ENCODE measurements at regions not wholly inside any gene's neighbourhood (a gene's known extent, or its start where the extent isn't known, plus 50 kb on each side); places are given as distances from the start of the nearest gene placed in this dataset.

GRCh38 chr5:67644221-67644920, 447.8 kb upstream of the CD180 start:
- no peak for DNase-seq
- TF ChIP-seq CTCF (IDR thresholded peaks at IDR 0.05; ENCODE audit: low read depth, low read length): no peak
- H3K27me3 ChIP-seq (ENCODE audit: insufficient read depth, low read depth, severe bottlenecking): no peaks in the 10 kb centered on the region
- H3K9me3 ChIP-seq (ENCODE audit: severe bottlenecking): peaks cover 4% of the 10 kb centered on the region
- no peaks in the 10 kb centered on the region for H3K36me3 ChIP-seq
- H3K4me3 ChIP-seq (ENCODE audit: low read depth, low read length): no peak overlapping the region
- H3K27ac ChIP-seq: no peak overlapping the region

DNA sequence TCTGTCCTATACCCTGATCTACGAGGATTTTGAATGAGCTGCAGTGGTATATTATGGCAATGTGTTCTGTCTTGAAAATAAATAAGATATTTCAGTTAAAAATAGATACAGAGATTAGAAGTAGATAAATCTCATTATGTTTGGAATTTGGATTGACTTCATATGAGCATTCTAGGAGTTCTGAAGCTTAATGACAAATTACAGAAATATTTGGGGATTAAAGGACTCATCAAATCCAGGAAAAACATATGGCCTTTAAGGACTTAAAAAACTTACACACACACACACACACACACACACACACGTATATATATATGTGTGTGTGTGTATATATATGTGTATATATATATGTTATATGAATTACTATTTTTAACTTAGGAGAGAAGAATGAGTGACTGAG, 446.9 kb upstream of the CD180 start:
- no peak overlapping the region for H3K27ac ChIP-seq
- H3K27me3 ChIP-seq (ENCODE audit: insufficient read depth, low read depth, severe bottlenecking): no peaks in the 10 kb centered on the region
- peaks cover 4% of the 10 kb centered on the region for H3K9me3 ChIP-seq (ENCODE audit: severe bottlenecking)
- no peak for DNase-seq
- no peaks in the 10 kb centered on the region for H3K36me3 ChIP-seq
- H3K4me3 ChIP-seq (ENCODE audit: low read depth, low read length): no peak overlapping the region
- no peak for TF ChIP-seq CTCF (IDR thresholded peaks at IDR 0.05; ENCODE audit: low read depth, low read length)

DNA sequence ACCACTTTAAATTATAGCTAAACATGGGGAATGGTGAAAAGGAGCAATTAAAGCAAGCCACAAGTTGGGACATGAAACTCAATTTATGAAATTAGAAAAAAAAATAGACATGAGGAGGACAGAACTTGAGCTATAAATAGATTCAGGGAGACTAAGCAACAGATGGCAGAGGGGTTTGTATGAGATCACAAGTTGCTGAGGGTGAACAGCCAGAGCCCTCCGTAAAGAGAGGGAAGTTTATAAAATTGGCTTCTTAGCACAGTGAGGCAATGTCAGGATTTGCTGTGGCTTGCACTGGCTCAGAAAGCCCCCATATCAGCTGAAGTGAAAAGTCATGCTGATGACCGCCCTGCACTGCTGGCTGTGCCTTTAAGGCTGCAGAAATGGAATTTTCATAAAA, 443.4 kb upstream of the CD180 start:
- Histone ChIP-seq H3K27ac (peak overlapping the region; percentile 65), H3K9me3 (ENCODE audit: severe bottlenecking) (peaks cover 4% of the 10 kb centered on the region), H3K36me3 (no peaks in the 10 kb centered on the region), H3K27me3 (ENCODE audit: insufficient read depth, low read depth, severe bottlenecking) (no peaks in the 10 kb centered on the region), H3K4me3 (ENCODE audit: low read depth, low read length) (no peak overlapping the region)
- DNase-seq: peak; percentile 29
- TF ChIP-seq CTCF (IDR thresholded peaks at IDR 0.05; ENCODE audit: low read depth, low read length): no peak

DNA sequence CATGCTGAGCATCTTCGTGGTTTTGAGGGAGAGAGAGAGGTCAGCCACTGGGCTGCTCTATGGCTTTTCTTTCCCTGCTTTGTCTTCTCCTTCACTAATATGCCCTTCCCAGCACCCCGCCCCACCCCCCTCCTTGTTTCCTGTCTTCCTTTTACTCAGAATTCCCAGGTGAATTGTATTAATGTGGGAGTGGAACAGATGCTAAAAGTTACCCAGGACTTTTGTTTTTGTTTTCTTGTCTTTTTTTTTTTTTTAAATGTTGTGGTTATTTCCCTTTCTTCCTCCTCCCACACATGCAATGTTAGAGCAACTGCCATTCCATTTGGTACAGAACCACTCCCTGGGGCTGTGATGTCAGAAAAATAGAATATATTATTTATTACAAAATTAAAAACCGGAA, 442.7 kb upstream of the CD180 start:
- TF ChIP-seq CTCF (IDR thresholded peaks at IDR 0.05; ENCODE audit: low read depth, low read length): no peak
- H3K27ac ChIP-seq: peak overlapping the region; percentile 65
- no peak for DNase-seq

GRCh38 chr5:67636850-67637524, 440.4 kb upstream of the CD180 start:
- Histone ChIP-seq H3K27me3 (ENCODE audit: insufficient read depth, low read depth, severe bottlenecking) (no peaks in the 10 kb centered on the region), H3K9me3 (ENCODE audit: severe bottlenecking) (peaks cover 4% of the 10 kb centered on the region), H3K36me3 (no peaks in the 10 kb centered on the region), H3K27ac (no peak overlapping the region), H3K4me3 (ENCODE audit: low read depth, low read length) (no peak overlapping the region)
- no peak for DNase-seq
- TF ChIP-seq CTCF (IDR thresholded peaks at IDR 0.05; ENCODE audit: low read depth, low read length): no peak

More for the DNA sequence above, 442.7 kb upstream of the CD180 start:
- Histone ChIP-seq H3K9me3 (ENCODE audit: severe bottlenecking) (peaks cover 3% of the 10 kb centered on the region), H3K27me3 (ENCODE audit: insufficient read depth, low read depth, severe bottlenecking) (no peaks in the 10 kb centered on the region), H3K36me3 (no peaks in the 10 kb centered on the region), H3K4me3 (ENCODE audit: low read depth, low read length) (no peak overlapping the region)

Data from WERI-Rb-1 (cell line).